OCI-LY7 (cell line): ENCODE measurements at regions not wholly inside any gene's neighbourhood (a gene's known extent, or its start where the extent isn't known, plus 50 kb on each side); places are given as distances from the start of the nearest gene placed in this dataset.

Experiments used
- BruUV-seq: library from RNA; stranded (reverse); fragments of 400-500 nt; replicated peaks from 2 replicates; lab custom pipeline; 2021; lab: Mats Ljungman, UMichigan
- CTCF ChIA-PET: fragments of 300-600 bp; sonication (Branson Sonifier 250); formaldehyde crosslinking; loops from one replicate; lab custom pipeline; 2022; ENCODE audit warnings: antibody characterized with exemption; ENCODE audit not compliant: unreplicated experiment; lab: Charles Lee
- POLR2A ChIA-PET: fragments of 300-600 bp; sonication (Branson Sonifier 250); formaldehyde crosslinking; loops from one replicate; lab custom pipeline; 2022; ENCODE audit warnings: antibody characterized with exemption; lab: Charles Lee
- DNase-seq: peaks from one replicate; pipeline ENCODE4 v3.0.0-alpha.2; 2015; ENCODE audit warnings: low spot score
- H2AFZ ChIP-seq: fragments of 200-600 bp; sonication (generic), shearing (Covaris generic); 2 replicates; pipeline ENCODE4 v1.6.1; 2014; ENCODE audit warnings: mild to moderate bottlenecking, antibody characterized with exemption, low read length, moderate library complexity
- H3K27ac ChIP-seq: fragments of 200-600 bp; sonication (generic); 2 replicates; pipeline ENCODE4 v1.5.1; 2014; ENCODE audit warnings: mixed run types, low read depth, mild to moderate bottlenecking, moderate library complexity, low read length, inconsistent platforms; ENCODE audit not compliant: poor library complexity, severe bottlenecking
- H3K36me3 ChIP-seq: fragments of 200-600 bp; sonication (generic); 2 replicates; pipeline ENCODE4 v1.6.1; 2014; ENCODE audit warnings: mild to moderate bottlenecking, antibody characterized with exemption, low read length, moderate library complexity, mixed read lengths; ENCODE audit not compliant: insufficient read depth
- H3K4me1 ChIP-seq: fragments of 200-600 bp; sonication (generic); 2 replicates; pipeline ENCODE4 v1.5.1; 2014; ENCODE audit warnings: mild to moderate bottlenecking, low read length; ENCODE audit not compliant: insufficient read depth, poor library complexity, severe bottlenecking
- H3K4me2 ChIP-seq: fragments of 200-600 bp; sonication (generic); 2 replicates; pipeline ENCODE4 v1.6.1; 2014; ENCODE audit warnings: mild to moderate bottlenecking, low read length
- H3K4me3 ChIP-seq: fragments of 200-600 bp; sonication (generic); 2 replicates; pipeline ENCODE4 v1.5.1; 2014; ENCODE audit warnings: mild to moderate bottlenecking, low read depth, low read length; ENCODE audit not compliant: poor library complexity, severe bottlenecking
- H3K79me2 ChIP-seq: fragments of 200-600 bp; sonication (generic); 2 replicates; pipeline ENCODE4 v1.6.1; 2016; ENCODE audit warnings: low read depth, mild to moderate bottlenecking, low read length, moderate library complexity, mixed read lengths; ENCODE audit not compliant: insufficient read depth
- H3K9me2 ChIP-seq: fragments of 200-600 bp; sonication (generic); 2 replicates; pipeline ENCODE4 v1.6.1; 2016; ENCODE audit warnings: mild to moderate bottlenecking, low read length, mixed read lengths; ENCODE audit not compliant: insufficient read depth
- H3K9me3 ChIP-seq: fragments of 200-600 bp; sonication (generic); 2 replicates; pipeline ENCODE4 v1.6.1; 2014; ENCODE audit warnings: mild to moderate bottlenecking, mixed run types, low read length, mixed read lengths
- H4K20me1 ChIP-seq: fragments of 200-600 bp; sonication (generic); 2 replicates; pipeline ENCODE4 v1.6.1; 2014; ENCODE audit warnings: mild to moderate bottlenecking, antibody characterized with exemption, low read length, moderate library complexity, mixed read lengths; ENCODE audit not compliant: insufficient read depth
- CTCF ChIP-seq: fragments of 200-600 bp; sonication (generic); conservative IDR thresholded peaks from 2 replicates; pipeline ENCODE4 v1.5.1; 2014; ENCODE audit warnings: mild to moderate bottlenecking, antibody characterized with exemption, low read length, moderate library complexity, mixed read lengths
- EZH2phosphoT487 ChIP-seq: fragments of 200-600 bp; sonication (generic); IDR thresholded peaks from 2 replicates; pipeline ENCODE4 v1.6.1; 2018; ENCODE audit warnings: low read depth, borderline replicate concordance, mild to moderate bottlenecking, mixed run types, antibody characterized with exemption, low read length, moderate library complexity, mixed read lengths
- intact Hi-C: fragments of 100-400 bp; cut with micrococcal nuclease; formaldehyde crosslinking; loops from one replicate; pipeline ENCODE4 v1.10.0; 2022; ENCODE audit not compliant: unreplicated experiment

GRCh38 chr11:114811971-114812370, 133.6 kb downstream of the NXPE2 start:
- BruUV-seq: no TSS peak
- H4K20me1 ChIP-seq: no peaks in the 10 kb centered on the region
- no peaks in the 10 kb centered on the region for H3K4me1 ChIP-seq
- intact Hi-C loops: no loop called here
- TF ChIP-seq EZH2phosphoT487: no peak
- TF ChIP-seq CTCF: no peak
- no peaks in the 10 kb centered on the region for H3K79me2 ChIP-seq
- H2AFZ ChIP-seq: no peak overlapping the region
- H3K9me3 ChIP-seq: no peaks in the 10 kb centered on the region
- no peak overlapping the region for H3K27ac ChIP-seq
- H3K9me2 ChIP-seq: no peaks in the 10 kb centered on the region
- no peak overlapping the region for H3K4me3 ChIP-seq
- H3K36me3 ChIP-seq: no peaks in the 10 kb centered on the region
- CTCF ChIA-PET: no interaction called here
- no peak overlapping the region for H3K4me2 ChIP-seq
- POLR2A ChIA-PET: no interaction called here
- no peak for DNase-seq

GRCh38 chr11:114812733-114813132, 134.4 kb downstream of the NXPE2 start:
- H3K27ac ChIP-seq: no peak overlapping the region
- POLR2A ChIA-PET: no interaction called here

More at GRCh38 chr11:114812733-114813132, 134.4 kb downstream of the NXPE2 start:
- Histone ChIP-seq H3K4me3 (no peak overlapping the region), H4K20me1 (no peaks in the 10 kb centered on the region), H3K4me2 (no peak overlapping the region), H3K4me1 (no peaks in the 10 kb centered on the region), H3K9me3 (no peaks in the 10 kb centered on the region), H3K9me2 (no peaks in the 10 kb centered on the region), H2AFZ (no peak overlapping the region), H3K79me2 (no peaks in the 10 kb centered on the region), H3K36me3 (no peaks in the 10 kb centered on the region)
- TF ChIP-seq CTCF (no peak), EZH2phosphoT487 (no peak)
- DNase-seq: no peak
- intact Hi-C loops: no loop called here
- BruUV-seq: no TSS peak
- CTCF ChIA-PET: no interaction called here
